GM23248 (cell line): ENCODE measurements at regions not wholly inside any gene's neighbourhood (a gene's known extent, or its start where the extent isn't known, plus 50 kb on each side); places are given as distances from the start of the nearest gene placed in this dataset.

Experiments
- EZH2 ChIP-seq: fragments of 200-600 bp; sonication (generic); IDR thresholded peaks from 2 replicates; pipeline ENCODE4 v1.6.1; 2018; ENCODE audit warnings: antibody characterized with exemption, mild to moderate bottlenecking; ENCODE audit not compliant: insufficient read depth, poor library complexity, severe bottlenecking
- EZH2phosphoT487 ChIP-seq: fragments of 200-600 bp; sonication (generic); IDR thresholded peaks from 2 replicates; pipeline ENCODE4 v1.6.1; 2018; ENCODE audit warnings: antibody characterized with exemption, moderate library complexity, mild to moderate bottlenecking, low read depth; ENCODE audit not compliant: insufficient read depth

- TF ChIP-seq EZH2 (no peak), EZH2phosphoT487 (no peak)
These were observed 98.4 kb upstream of the MBOAT2 start for GRCh38 chr2:9101763-9102425.
